ENCODE measurements at regions not wholly inside any gene's neighbourhood (a gene's known extent, or its start where the extent isn't known, plus 50 kb on each side); places are given as distances from the start of the nearest gene placed in this dataset.

GRCh38 chr12:111213561-111213960 is 155.3 kb downstream of the PHETA1 start:
- no peak overlapping the region for H3K27ac ChIP-seq
- no peaks in the 10 kb centered on the region for H3K36me3 ChIP-seq
- no peaks in the 10 kb centered on the region for H3K9me3 ChIP-seq
- WGBS = 72% methylated on average over 5 of the region's 5 CpGs
- H3K4me3 ChIP-seq = no peak overlapping the region
- DNase-seq (ENCODE audit: low spot score in 2 of 2) = no peak
- TF ChIP-seq CTCF (IDR thresholded peaks at IDR 0.05) (no peak), POLR2AphosphoS5 (IDR thresholded peaks at IDR 0.05) (no peak)
- peaks cover 58% of the 10 kb centered on the region for H3K27me3 ChIP-seq
- no peaks in the 10 kb centered on the region for H3K4me1 ChIP-seq

- TF ChIP-seq EP300 (IDR thresholded peaks at IDR 0.05) (no peak), POLR2A (IDR thresholded peaks at IDR 0.05) (no peak), CTCF (IDR thresholded peaks at IDR 0.05) (no peak), POLR2AphosphoS5 (IDR thresholded peaks at IDR 0.05) (no peak)
- Histone ChIP-seq H3K36me3 (no peaks in the 10 kb centered on the region), H3K27me3 (peaks cover 57% of the 10 kb centered on the region), H3K9me3 (no peaks in the 10 kb centered on the region), H3K4me1 (no peaks in the 10 kb centered on the region), H3K27ac (no peak overlapping the region), H3K4me3 (no peak overlapping the region)
- DNase-seq (ENCODE audit: low spot score in 2 of 2) = no peak
- WGBS = 64% methylated on average over 12 of the region's 12 CpGs
Observed at GRCh38 chr12:111212814-111213456, 156.0 kb downstream of the PHETA1 start.

GRCh38 chr12:111211910-111212757 is 156.8 kb downstream of the PHETA1 start:
- Histone ChIP-seq H3K4me1 (no peaks in the 10 kb centered on the region), H3K27ac (no peak overlapping the region), H3K9me3 (no peaks in the 10 kb centered on the region), H3K36me3 (no peaks in the 10 kb centered on the region), H3K4me3 (no peak overlapping the region), H3K27me3 (peaks cover 52% of the 10 kb centered on the region)
- 41% methylated on average over 7 of the region's 7 CpGs for WGBS
- no peak for TF ChIP-seq POLR2A (IDR thresholded peaks at IDR 0.05)
- TF ChIP-seq EP300 (IDR thresholded peaks at IDR 0.05) = no peak
- no peak for TF ChIP-seq POLR2AphosphoS5 (IDR thresholded peaks at IDR 0.05)
- no peak for TF ChIP-seq CTCF (IDR thresholded peaks at IDR 0.05)
- DNase-seq (ENCODE audit: low spot score in 2 of 2) = no peak

GRCh38 chr12:111209811-111210210 is 159.1 kb downstream of the PHETA1 start:
- WGBS = 69% methylated on average over 4 of the region's 4 CpGs
- no peak for DNase-seq (ENCODE audit: low spot score in 2 of 2)
- H3K36me3 ChIP-seq = no peaks in the 10 kb centered on the region
- TF ChIP-seq POLR2A (IDR thresholded peaks at IDR 0.05) (no peak), CTCF (IDR thresholded peaks at IDR 0.05) (no peak), EP300 (IDR thresholded peaks at IDR 0.05) (no peak), POLR2AphosphoS5 (IDR thresholded peaks at IDR 0.05) (no peak)
- no peaks in the 10 kb centered on the region for H3K4me1 ChIP-seq
- no peak overlapping the region for H3K4me3 ChIP-seq
- H3K27ac ChIP-seq = no peak overlapping the region
- H3K9me3 ChIP-seq = no peaks in the 10 kb centered on the region
- H3K27me3 ChIP-seq = peaks cover 58% of the 10 kb centered on the region

GRCh38 chr12:111207761-111208160 is 161.1 kb downstream of the PHETA1 start:
- no peak overlapping the region for H3K4me3 ChIP-seq
- peaks cover 66% of the 10 kb centered on the region for H3K27me3 ChIP-seq
- DNase-seq (ENCODE audit: low spot score in 2 of 2) = no peak
- H3K4me1 ChIP-seq = no peaks in the 10 kb centered on the region
- no peak for TF ChIP-seq POLR2AphosphoS5 (IDR thresholded peaks at IDR 0.05)
- no peak for TF ChIP-seq POLR2A (IDR thresholded peaks at IDR 0.05)
- no peak for TF ChIP-seq CTCF (IDR thresholded peaks at IDR 0.05)
- TF ChIP-seq EP300 (IDR thresholded peaks at IDR 0.05) = no peak
- WGBS = 58% methylated on average over 3 of the region's 3 CpGs
- H3K9me3 ChIP-seq = no peaks in the 10 kb centered on the region
- H3K36me3 ChIP-seq = no peaks in the 10 kb centered on the region
- no peak overlapping the region for H3K27ac ChIP-seq
